Activated CD4-positive, alpha-beta T cell treated with anti-CD3 and anti-CD28 coated beads for 48 hours (primary cell): ENCODE measurements at regions not wholly inside any gene's neighbourhood (a gene's known extent, or its start where the extent isn't known, plus 50 kb on each side); places are given as distances from the start of the nearest gene placed in this dataset.

Experiments used
- DNase-seq: peaks from one replicate; pipeline ENCODE4 v3.0.0-alpha.2; 2020

- DNase-seq = no peak
These were observed 197.4 kb upstream of the KLF14 start for GRCh38 chr7:130931423-130931822.

DNA sequence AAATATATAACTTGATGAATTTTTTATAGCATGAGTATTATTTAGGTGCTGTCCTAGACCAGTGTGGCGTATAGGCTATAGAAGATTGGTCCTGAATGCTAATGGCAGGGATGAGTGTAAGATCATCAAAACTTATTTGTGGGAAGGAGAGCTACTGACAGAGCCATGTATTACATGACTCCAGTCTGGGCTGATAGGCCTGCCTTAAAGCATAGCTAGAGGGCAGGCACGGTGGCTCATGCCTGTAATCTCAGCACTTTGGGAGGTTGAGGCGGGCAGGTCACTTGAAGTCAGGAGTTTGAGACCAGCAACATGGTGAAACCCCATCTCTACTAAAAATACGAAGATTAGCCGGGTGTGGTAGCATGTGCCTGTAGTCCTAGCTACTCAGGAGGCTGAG lies 198.1 kb upstream of the KLF14 start:
- DNase-seq = no peak

DNA sequence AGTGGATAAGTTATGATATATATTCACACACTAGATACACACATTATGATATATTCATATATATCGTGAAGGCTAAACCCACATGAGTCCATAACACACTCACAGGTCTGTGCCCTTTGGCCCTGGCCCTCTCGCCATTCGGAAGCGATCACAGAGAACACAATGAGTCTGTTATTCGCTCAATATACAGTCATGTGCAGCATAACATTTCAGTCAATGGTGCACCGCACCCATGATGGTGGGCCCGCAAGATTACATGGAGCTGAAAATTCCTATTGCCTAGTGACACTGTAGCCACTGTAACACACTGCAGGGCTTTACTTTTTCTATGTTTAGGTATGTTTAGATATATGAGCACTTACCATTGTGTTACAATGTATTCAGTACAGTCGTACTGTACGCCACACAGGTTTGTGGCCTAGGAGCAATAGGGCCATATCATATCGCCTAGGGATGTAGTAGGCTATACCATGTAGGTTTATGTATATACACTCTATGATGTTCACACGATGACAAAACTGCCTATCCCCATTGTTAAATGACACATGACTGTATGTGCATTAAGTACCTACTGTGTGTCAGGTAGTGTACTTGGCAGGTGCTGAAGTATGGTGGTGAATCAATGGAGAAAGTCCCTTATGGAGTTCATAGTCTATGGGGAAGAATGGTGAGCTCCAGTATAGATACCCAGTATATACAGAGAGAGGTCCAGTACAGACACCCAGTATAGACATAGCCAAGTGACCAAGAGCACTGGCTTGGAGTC lies 198.8 kb upstream of the KLF14 start:
- no peak for DNase-seq

GRCh38 chr7:130933919-130934318 lies 199.9 kb upstream of the KLF14 start:
- DNase-seq = no peak

DNA sequence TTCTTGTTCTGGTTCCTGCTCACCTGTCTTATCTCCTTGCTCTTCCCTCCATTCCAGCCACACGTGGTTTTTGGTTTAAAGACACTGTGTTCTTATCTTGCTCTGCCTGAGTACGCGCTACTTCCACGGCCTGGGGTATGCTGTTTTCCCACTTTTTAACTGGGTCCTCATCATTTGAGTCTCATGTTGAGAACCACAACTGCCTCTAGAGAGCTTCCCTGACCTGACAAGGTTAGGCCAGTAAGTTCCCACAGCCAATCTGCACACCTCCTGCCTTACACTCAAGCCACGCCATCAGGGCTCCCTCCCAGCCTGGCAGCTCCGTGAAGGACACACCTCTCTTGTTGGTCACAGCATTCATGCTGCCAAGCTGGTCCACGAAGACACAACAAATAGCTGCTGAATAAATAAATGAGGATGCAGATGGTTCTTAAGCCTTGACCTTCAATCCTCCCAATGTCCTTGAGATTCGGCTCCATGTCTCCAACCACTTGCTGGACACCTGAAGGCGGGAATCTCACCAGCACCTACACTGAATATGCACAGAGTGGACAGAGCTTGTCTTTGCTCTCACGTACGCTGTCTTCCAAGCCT lies 201.7 kb upstream of the KLF14 start:
- DNase-seq = no peak

DNA sequence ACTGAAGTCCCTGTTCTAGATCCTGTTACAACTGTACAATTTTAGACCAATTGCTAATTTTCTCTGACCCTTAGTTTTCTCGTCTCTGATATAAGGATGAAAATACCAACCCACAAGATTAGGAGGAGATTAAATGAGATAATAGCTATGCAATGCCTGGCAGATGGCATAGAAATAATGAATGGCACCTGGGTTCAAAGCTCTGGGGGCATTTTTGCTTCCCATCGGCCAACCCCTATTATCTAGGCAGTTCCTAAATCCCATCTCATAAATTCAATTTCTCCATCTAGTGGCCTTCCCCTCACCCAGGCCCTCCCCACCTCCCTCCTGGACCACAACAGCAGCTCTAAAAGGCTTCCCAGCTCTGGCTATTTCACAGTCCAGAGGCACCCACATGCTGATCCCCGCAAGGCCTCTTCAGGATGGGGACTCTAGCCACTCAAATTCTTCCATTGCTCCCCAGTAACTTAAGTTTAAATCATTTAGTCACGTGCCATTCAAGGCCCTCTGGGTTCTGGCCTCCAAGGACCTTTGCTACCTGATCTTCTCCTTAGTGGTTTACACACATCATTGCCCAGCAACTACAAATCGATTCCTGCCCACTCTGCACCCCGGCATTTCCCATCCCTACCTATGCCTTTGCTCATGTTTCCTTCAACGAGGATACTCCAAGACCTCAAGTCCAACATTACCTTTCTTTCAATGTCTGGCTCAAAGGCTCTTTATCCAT lies 202.4 kb upstream of the KLF14 start:
- no peak for DNase-seq

GRCh38 chr7:130937016-130937415 lies 203.0 kb upstream of the KLF14 start:
- DNase-seq = no peak

DNA sequence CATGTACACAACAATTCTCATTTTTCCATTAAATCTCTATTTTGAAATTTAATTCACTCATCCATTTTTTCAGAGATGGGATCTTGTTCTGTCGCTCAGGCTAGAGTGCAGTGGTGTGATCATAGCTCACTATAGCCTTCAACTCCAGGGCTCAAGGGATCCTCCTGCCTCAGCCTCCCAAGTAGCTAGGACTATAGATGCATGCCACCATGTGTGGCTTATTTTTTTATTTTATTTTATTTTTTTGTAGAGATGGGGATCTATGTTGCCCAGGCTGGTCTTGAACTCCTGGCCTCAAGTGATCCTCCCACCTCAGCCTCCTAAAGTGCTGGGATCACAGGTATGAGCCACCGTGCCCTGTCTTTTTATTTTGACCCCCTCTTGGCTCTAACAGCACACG lies 203.8 kb upstream of the KLF14 start:
- no peak for DNase-seq

- no peak for DNase-seq
These were observed 204.7 kb upstream of the KLF14 start for GRCh38 chr7:130938661-130939060.

- no peak for DNase-seq
These were observed 205.5 kb upstream of the KLF14 start for GRCh38 chr7:130939321-130940095.

DNA sequence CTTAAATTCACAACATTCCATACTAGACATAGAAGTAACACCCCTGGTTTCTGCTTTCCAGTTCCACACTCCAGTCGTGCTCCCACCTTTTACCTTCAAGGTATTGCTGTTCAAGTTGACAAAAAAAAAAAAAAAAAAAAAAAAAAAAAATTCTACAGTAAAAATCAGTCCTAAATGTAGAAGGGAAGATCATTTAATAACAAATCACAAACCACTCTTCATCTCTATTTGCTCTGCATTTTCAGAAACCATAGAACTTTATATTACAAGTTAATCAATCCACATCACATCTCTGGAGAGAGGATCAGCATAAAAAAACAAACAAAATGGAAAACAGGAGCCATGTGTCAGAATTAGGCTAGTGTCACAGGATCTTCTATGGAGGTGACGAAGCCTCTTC lies 206.3 kb upstream of the KLF14 start:
- no peak for DNase-seq

DNA sequence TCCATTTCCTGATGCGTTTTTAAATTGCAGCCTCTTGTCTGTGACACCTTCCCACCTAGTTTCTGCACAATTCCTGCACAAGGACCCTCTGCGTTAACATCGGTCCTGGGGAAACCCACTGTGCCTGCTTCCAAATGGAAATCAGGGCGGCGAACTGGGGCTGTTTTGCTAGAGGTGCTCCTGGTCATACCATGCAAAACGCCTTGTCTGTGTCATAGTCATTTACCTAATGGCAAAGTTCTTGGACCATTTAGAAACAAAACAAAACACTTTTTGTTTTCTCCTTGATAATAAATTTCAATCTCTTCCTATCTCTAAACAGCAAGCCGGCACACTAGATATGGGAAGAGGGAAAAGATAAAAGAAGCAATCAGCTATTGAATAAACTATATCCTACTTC lies 206.9 kb upstream of the KLF14 start:
- DNase-seq = no peak

DNA sequence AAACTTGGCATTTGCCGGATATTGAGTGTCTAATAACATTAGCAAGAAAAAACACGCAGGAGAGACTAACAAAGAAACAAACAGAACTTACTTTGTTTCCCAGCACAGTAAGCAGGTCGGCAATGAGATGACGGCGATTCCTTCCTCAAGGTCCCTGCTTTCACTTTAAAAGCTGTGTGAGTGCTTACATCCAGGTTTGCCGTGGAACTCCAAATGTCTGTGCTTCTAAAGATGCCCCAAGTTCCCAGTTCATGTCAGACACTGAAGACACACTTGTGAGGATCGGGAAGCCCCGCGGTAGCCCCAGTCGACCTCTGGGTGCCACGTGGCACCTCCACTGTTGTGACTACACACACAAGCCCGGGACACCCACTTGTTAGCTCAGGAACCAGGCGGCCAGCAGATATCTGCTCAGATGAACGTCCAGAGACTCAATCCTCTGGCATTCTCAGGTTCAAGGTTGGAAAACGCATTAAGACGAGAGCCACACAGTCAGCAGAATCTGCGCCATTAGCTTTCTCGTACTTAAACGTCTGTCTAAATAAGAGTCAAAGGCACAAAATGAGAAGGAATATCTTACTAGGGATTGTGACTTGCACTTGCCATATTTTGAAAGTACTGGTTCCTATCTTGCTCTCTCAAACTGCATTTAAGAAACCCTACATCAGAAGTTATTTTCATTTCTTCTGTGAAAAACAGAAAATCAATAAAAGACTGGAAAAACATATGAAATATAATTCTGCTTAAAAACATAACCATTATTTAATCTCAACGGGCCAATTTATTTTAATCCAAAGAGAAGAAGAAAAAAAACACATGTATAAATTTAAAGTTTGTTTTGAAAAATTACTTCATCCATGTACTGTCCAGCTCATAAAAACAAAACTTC lies 207.6 kb upstream of the KLF14 start:
- DNase-seq = peak; percentile 44

- DNase-seq = no peak
These were observed 208.4 kb upstream of the KLF14 start for GRCh38 chr7:130942211-130942964.

- no peak for DNase-seq
These were observed 209.4 kb upstream of the KLF14 start for GRCh38 chr7:130943336-130943901.

GRCh38 chr7:130943981-130944380 lies 210.0 kb upstream of the KLF14 start:
- DNase-seq = no peak

DNA sequence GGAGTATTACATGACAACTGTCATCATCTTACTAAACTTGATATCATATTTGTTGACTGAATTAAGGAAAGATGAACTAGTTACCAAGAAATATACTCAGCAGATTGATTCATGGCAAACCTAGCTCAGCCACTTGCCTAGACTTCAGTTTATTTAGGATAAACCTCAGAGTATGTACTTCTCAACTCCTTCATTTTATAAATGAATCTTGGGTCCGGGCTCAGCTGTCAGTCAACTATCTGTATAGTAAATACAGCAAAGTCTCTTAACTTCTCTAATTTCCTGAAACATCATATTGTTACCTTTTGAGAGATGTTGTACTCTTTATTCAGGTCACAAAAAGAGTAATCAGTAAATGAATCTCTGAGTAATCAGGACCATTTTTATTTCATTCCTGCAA lies 211.0 kb upstream of the KLF14 start:
- no peak for DNase-seq

- no peak for DNase-seq
These were observed 211.4 kb upstream of the KLF14 start for GRCh38 chr7:130945411-130945811.

- no peak for DNase-seq
These were observed 212.1 kb upstream of the KLF14 start for GRCh38 chr7:130946114-130946513.

DNA sequence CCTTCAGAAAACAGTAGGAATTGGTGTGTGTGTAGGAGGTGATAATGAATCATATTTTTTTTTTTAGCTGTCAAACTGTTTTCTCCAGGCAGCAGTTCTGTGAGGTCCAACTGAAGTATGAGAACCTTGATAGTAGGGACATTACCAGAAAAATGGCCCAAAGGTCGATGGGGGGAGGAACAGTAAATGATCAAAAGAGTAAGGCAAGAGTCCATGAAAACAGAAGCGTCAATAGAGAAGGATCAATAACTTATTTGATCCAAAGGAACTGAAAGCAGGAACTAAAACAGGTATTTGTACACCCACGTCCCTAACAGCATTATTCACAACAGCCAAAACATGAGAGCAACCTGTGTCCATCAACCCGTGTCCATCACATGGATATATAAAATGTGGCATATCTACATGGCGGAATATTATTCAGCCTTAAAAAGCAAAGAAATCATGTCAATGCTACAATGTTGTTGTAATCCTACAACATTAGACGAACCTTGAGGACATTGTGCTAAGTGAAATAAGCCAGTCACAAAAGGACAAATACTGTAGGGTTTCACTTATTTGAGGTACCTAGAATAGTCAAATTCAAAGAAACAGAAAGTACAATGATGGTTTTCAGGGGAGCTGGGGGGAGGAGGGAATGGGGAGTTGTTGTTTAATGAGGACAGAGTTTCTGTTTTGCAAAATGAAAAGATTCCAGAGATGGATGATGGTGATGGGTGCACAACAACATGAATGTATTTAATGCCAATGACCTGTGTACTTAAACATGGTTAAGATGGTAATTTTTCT lies 214.0 kb upstream of the KLF14 start:
- DNase-seq = no peak
